Stimulated activated CD8-positive, alpha-beta memory T cell treated with anti-CD3 and anti-CD28 coated beads, Interleukin-15, amount 100 ng/mL, for 48 hours (primary cell): ENCODE measurements at regions not wholly inside any gene's neighbourhood (a gene's known extent, or its start where the extent isn't known, plus 50 kb on each side); places are given as distances from the start of the nearest gene placed in this dataset.

Experiments used
- DNase-seq, 2 donors: peaks; one replicate each; pipeline ENCODE4 v3.0.0-alpha.2; 2020; ENCODE audit warnings: low read depth in 2 of 2

DNA sequence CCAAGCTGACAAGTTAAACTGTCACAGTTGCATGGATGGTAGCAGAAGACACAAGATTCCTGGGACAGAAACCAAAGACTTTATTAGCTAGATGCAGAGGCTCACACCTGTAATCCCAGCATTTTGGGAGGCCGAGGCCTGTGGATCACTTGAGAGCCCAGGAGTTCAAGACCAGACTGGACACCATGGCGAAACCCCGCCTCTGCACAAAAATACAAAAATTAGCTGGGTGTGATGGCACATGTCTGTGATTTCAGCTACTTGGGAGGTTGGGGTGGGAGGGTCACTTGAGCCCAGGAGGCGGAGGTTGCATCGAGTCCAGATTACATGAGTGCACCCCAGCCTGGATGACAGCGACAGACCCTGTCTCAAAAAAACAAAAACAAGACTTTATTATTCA, 346.6 kb downstream of the IRS2 start:
- no peak for DNase-seq

DNA sequence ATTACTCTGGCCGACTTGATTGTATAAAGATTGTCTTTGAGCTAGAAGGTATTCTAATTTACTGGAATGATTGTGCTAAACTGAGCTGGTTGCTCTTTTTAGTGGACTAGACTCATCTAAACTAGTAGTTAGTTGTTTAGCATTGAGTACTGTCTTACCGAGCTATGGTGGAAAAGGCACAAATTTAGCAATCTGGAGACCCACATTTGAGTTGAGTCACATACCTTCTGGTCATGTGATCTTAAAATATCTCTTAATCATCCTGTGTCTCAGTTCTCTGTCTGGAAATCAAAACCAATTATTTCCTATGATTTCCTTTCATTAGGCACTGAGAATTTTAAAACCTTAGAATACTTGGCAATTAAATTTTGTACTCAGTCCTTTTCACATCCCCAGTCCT, 349.5 kb downstream of the IRS2 start:
- no peak for DNase-seq

DNA sequence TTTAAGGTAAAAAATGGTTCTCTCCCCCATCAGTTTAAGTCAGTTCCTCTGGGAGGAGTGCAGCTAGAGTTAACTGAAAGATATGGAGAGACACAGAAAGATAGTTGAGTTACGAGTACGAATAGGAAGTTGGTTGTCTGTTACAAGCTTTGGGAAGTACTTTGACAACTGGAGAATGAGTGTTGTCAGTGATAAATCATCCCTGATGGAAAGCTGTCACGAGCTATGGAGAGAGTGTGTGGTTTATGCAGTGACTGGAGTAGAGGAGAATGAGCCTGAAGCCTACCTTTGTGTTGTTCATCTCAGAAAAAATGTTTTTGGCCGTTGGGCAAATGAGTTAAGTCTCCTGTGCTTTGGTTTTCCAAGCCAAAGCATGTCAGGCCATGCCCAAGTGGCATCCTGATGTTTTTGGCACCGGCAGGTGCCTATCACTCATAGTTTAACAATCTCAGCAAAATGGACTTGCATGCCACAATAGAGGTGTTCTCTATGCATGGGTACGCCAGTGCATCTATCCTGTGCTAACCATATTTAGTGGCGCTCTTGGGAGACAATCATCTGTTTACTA, 350.2 kb downstream of the IRS2 start:
- no peak for DNase-seq

DNA sequence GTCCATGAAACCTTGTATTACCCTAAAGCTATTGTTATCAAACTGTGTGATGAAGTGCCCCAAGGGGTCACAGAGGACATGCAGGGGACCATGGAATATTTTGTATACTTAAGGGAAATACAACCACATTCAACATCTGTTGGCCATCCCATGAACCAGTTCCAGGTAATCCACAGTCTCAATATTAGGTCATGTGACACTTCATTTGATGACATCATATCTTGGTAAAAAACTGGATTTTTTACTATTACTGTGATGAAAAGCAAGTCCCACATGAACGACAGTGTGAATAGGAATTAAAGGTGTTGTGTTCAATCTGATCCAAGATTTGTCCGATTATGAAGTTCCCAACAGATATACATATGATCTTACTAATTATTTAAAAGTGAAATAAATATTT, 355.2 kb downstream of the IRS2 start:
- DNase-seq, result no peak

DNA sequence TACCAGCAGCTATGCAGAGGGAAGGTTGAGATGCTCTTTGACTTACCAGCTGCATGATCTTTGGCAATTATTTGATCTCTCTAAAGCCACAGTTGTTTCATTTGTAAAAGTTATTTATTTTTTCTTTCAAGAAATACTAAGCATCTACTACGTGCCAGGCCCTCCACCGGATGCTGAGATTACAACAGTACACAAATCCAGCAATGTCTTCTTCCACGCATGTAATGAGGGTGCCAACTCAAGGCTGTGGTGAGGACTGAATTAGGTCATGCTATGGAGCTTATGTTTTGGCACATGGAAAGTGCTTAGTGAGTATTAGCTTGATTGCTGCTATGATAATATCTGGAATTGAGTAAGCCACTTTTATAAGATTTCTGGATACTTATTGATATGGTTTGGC, 358.2 kb downstream of the IRS2 start:
- no peak for DNase-seq

DNA sequence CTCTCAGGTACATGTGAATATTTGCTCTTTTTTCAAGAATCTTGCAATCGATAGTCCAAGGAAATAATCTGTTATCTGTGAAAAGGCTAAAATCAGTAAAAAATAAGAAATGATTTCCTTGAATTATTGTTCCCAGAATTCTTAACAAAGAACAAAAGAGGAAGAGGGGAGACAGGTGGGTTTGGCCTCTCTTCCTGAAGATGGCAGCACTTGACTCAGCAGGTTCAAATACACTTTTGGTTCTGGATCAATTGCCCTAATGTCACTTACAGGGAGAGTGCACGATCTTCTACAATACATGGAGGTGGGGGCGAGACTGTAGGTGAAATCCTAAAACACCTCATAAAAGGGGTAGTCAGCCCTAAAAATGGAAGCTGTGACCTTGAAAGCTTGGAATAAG, 358.7 kb downstream of the IRS2 start:
- DNase-seq, result no peak

DNA sequence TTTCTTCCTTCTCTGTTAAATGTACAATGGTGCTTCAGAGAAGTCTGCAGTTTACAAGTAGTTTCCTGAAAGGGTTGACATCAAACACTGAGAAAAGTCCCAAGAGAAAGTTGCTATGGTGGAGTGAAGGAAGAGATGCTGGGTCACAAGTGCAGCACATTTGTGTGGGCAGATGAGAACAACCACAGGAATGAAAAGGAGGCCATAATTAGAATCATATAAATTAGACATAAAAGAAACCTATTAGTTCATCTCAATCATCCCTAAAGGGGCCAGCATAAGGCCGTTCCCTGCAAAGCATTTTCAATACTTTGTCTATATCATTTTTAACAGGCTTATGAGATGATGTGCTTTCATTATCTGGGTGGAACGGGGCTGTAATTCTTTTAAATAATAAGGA, 359.2 kb downstream of the IRS2 start:
- no peak for DNase-seq

DNA sequence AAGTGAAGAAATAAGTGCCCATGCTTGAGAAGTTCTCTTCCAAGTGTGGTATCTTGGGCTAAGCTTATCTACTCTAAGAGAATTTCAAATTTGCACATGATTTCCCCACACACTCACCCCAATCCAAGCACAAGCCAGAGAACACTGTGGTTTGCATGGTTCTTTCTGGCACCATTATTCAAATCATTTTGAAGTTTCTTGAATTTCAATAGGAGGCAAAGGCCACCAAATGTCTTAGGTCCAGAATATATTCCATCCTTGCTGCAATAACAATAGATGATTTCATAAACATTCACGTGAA, 359.7 kb downstream of the IRS2 start:
- no peak for DNase-seq

DNA sequence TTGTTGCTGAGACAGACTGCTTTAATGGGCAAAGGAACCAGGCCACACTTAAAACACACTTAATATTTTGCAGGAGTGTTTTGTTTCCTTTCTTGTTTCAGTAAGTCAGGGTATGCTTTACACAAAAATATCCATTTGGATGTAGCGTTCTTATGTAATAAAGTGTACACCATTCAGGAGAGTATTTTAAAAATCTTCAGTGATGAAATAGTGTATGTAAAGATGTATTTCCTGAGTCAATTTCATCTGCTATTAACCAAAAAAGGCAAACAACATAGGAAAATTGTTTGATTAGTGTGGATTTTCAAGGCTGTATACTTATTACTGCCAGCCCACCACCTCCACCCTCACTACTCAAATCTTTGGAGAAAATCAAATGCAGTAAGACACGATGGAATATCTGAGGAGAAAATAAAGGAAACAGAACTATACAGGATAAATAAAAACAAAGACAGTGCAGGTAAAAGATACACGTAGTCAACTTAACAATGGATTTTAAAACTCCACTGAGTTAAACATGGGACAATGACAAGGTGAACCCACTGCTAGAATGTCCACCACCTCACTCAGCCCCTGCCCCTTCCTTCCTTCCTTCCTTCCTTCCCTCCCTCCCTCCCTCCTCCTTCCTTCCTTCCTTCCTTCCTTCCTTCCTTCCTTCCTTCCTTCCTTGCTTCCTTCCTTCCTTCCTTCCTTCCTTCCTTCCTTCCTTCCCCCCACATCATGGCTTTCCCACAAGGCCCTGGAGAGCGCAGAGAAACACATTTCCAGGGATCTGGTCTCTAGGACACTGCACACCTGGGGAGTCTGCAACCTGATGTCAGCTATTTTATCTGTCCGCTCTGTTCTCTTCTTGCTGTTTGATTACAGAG, 360.3 kb downstream of the IRS2 start:
- no peak for DNase-seq

DNA sequence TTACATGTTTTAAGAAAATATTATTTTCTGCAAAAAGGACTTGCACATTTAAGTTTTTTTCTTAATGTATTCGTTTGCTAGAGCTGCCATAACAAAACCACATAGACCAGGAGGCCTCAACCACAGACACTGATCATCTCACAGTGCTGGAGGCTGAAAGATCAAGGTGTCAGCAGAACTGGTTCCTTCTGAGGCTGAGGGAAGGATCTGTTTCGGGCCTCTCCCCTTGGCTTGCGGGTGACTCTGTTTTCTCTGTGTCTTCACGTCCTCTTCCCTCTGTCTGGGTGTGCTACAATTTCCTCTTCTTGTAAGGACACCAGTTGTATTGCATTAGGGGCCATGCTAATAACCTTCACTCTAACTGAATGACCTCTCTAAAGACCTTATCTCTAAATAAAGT, 364.2 kb downstream of the IRS2 start:
- no peak for DNase-seq

DNA sequence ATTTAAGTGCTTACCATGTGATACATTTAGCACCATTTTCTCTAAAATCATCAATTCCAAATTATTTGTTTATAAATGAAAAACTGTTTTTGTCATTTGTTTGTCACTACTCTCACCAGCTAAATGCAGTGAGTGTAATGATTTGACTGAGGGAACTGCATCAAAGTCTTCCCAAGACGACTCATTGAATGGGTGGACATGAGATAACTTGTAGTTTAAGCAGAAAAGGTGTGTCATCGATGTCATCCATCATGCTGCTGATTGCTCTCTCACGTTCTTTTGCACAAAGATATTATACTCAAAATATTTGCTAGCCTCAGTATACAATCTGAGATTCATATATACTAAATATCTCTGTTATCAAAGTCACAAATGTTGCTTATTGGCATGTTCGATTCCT, 366.5 kb downstream of the IRS2 start:
- no peak for DNase-seq

DNA sequence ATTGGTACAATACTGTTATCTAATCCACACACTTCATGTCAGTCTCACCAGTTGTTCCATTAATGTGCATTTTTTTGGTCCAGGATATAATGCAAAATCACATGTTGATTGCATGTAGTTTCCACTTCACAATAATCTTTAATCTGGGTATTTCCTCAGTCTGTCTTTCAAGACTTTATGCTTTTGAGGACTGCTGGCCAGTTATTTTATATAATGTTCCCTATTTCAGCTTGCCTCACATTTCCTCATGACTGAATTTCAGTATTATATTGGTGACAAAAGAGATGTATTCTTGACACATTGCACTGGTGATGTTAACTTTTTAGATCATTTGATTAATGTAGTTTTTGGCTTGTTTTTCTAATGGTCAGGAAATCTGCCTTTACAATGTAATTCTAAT, 368.3 kb downstream of the IRS2 start:
- DNase-seq, result no peak

DNA sequence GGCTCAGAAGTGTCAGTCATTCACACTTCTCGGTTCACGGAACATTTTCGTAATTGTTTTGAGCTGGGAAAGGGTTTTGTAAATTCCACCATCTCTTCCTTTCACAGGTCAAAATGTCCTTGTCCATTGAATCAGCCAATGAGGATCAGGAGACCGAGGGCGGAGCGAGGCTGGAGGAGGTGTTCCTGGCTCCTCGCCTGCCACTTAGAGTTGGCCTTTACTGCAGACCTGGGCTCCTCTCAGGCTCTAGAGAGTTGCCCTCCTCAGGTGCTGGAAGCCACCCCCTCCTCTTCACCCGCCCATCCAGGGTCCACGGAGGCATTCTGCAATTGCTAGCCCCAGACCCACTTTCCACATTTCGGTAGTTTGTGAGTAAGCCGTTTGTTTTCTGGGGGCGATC, 370.4 kb downstream of the IRS2 start:
- no peak for DNase-seq

DNA sequence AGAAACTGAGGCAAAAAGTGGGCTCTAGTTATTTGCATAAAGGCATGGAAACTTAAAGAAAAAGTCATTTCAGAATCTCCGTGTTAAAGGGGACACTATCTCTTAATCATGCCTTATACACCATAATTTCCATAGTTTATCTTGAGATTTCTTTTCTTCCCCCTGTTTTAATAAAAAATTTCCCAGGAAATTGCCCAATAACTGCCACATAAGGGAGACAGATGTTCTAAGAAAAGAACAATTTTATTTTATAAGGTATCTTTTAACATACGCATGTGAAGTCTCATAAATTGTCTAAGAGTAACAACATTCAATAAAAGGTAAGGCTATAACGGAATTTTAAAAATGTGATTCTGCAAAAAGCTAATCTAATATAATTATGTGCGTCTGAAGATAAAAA, 371.3 kb downstream of the IRS2 start:
- DNase-seq, result no peak

DNA sequence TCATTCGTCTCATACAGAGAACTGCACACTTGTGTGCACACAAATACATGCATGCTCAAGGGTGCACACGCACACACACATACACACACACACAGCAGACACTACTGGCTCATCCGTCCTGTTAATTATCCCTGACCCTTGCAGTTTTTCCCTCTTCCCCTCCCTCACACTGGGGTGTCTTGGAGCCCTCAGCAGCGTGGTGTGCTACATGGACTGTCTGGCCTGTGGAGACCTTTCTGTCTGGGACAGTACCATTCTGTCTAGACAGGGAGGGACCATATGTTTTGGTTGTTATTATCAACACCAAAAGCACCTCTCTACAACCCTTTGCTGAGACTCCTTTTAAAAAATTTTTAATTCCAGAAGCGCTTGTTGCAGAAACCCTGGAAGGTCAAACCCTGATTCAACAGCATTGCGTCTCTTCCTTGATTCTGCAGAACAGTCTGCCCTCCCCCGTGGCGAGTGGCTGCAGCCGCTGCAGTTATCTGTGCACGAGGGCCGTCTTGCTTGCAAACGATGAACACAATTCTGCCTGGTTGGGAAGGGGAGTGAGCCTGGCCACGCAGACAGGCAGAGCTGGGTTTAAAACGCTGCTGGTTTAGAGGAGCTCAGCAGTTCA, 374.0 kb downstream of the IRS2 start:
- no peak for DNase-seq

DNA sequence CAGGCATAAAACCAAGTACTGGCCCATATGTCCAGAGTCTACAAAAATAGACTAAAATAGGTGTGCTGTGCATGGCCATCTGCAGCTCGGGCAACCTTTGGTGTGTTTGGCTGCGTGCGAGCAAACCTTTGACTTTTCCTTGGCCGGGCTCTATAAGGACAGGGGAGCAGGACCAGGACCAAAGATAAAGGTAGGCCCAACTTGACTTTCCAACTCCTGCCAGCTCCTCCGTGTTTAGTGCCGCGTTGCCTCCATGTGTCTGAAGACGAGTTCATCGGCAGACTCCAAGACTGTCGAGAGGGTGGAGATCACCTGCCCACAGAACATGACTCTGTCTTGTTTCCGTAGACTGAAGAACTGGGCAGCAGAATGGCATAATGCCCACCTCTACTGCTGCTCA, 375.5 kb downstream of the IRS2 start:
- no peak for DNase-seq

DNA sequence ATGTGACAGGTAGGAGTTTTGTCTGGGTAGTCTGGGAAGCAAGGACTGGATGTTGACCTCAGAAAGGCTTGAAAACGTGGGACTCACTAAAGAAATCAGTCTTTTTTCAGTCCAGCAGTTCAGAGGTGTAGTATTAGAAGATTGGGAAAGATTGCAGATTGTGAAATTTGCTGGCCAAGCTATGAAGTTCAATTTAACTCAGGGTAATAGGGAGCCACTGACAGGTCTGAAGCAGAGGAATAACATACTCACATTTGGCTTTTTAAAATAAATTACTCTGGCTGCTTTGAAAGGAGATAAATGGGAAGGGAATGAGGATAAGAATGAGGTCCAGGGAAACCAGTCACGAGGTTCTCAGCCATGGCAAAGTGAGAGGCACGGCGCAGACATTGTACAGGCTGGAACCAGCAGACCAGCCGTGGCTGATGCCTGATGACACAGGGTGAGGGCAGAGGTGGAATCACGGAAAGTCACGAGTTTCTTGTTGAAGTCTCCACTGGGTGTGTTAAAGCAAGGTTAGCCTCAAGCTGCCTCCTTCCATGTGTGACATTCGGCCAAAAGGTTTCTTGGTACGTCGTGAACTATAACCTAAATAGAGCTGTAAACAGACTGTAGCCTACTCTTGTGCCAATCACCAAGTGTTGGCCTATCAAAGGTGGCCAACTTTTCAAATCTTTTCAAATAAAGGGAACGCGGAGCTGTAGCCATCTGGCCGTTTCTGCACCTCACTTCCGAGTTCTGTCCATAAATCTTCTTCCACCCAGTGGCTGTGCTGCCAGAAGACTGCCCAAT, 377.6 kb downstream of the IRS2 start:
- no peak for DNase-seq

DNA sequence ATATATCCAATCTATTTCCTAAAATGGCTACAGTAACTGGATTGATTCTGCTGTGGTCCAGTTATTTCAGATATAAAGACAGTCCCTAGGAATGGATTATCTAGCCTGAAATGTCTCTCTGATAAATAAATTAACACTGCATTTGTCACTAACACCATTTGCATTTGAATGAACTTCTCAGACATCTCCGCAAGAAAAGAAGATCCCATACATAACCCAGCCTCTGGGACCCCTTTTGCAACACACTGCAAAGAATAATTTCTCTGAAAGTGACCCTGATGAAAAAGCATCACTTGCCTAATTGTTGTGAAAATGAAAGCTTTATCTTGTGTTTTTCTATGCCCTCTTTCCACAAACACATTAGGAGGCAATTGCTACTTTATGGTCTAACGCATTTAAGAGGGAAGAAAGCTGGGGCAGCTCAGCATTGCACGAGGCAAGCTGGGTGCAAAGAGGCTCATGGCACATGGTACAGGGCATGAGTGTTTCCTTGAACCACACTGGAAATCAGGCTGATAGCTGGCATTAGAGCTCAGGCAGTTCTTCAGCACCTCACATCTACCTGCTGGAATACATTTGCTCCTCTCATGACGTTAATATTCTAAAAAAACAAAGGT, 379.9 kb downstream of the IRS2 start:
- no peak for DNase-seq

DNA sequence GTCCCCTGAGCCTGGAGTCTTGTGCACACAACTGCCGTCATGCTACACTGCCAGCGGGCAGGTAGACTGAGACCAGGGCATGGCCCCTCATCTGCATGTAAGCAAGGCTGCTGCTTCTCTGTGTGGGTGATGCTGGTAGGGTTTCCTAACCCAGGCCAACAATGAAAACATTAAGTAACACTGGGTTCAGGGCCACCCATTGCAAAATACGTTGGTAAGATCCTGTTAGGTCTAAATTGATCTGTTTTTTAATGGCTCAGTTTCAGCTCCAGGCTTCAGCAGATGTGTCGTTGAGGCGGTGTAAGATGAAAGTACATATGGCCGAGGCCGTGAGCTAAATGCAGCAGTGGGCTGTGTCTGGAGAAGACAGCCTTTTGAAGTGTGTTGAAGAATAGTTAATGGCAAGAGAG, 383.4 kb downstream of the IRS2 start:
- no peak for DNase-seq

DNA sequence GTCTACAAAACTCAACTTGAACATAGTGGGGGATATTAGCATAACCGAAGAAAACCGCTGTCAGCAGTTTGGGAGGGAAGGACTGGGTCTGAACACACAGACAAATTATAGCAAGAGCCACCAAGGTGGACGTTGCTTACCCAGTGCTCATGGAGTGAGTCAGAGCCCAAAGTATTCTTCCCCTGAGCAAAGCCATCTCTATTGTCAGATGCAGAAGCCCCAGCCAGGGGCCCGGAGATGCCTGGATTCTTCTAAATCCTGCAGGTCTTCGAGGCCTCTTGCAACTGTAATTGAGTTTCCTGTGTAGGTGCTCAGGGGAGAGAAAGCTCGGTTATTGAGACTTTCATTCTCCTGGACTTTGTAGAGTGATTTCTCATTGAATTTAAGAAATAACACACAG, 384.5 kb downstream of the IRS2 start:
- no peak for DNase-seq

DNA sequence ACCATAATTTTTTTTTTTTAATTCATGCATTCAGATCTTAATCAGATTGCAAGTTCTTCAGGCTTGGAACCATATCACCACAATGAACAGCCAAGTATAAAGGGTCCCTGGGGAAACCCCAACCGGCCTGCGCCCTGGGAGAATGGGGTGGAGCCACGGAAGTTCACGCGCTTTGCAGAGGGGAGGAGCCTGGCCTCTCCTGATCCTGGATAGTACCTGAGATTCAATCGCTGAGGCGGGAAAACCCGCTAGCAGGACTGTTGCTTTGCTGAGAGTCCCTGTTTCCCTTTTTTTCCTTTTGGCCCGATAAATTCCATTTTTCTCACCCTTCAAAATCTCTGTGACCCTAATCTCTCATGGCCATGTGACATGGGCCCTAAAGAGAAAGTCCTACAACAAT, 385.1 kb downstream of the IRS2 start:
- DNase-seq, result no peak

DNA sequence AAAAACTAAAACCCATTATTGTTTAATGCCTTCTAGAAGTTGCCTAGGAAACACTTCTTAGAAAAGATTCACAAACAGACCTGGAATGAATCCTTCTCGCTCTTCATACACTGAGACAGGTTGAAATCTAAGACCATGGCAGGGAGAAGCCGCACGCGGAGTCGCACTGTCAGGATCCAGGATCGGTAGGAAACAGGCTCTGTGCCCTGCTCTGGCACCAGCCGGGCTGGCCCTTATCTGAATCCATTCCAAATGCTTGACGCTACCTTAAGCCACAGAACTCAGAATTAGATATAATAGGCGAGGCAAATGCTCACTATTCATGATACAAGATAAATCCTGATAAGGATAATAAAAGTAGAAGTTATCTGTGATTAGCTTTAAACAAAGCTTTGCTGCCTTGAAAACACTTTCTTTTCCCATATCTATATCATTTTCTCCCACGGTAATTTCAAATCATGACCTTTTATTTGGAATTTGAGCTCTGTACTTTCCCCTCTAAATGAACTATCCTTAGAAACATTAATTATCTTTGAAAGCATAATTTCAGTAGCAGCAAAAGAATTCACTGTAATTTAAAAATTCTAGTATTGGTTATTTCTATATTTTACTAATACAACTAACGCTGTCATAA, 385.6 kb downstream of the IRS2 start:
- no peak for DNase-seq
